Body of pancreas (tissue), 4 donors: ENCODE measurements at regions not wholly inside any gene's neighbourhood (a gene's known extent, or its start where the extent isn't known, plus 50 kb on each side); places are given as distances from the start of the nearest gene placed in this dataset.

ENCODE experiments used
- CTCF ChIP-seq, 7 experiments: fragments of 450-650 bp in 4 of 7; fragments of 200-600 bp in 3 of 7; sonication (generic) in 3 of 7; IDR thresholded peaks; one replicate each; pipeline ENCODE4 v1.5.1; 2016 to 2019; ENCODE audit warnings: antibody characterized with exemption in 7 of 7
- POLR2A ChIP-seq, 3 donors: fragments of 450-650 bp; IDR thresholded peaks; one replicate each; pipeline ENCODE4 v1.6.1; 2016; ENCODE audit warnings: antibody characterized with exemption in 3 of 3, mild to moderate bottlenecking in 2 of 3

- no peak for TF ChIP-seq CTCF (IDR thresholded peaks at IDR 0.05)
- TF ChIP-seq POLR2A (IDR thresholded peaks at IDR 0.05) = no peak
These were observed 723.7 kb upstream of the SLITRK1 start for GRCh38 chr13:84605927-84606326.
